ENCODE measurements at regions not wholly inside any gene's neighbourhood (a gene's known extent, or its start where the extent isn't known, plus 50 kb on each side); places are given as distances from the start of the nearest gene placed in this dataset.

DNA sequence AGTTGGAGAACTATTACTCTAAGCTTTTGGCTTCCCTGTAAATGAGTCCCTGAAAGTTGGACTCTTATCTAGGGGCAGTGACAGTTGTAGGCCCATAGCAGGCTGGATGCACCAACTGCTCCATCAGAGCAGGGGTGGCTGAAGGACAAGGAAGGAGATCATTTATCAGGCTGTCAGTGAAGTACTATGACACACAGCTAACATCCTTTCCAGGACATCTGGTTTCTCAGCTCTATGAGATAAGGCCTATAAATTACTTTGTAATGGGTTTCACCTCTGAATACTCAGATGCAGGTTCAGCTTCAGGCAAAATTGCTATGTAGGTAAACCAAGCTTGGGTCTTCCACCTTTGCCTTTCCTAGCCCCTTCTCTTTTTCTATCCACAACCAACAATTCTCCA is 468.5 kb downstream of the KIF16B start:
- H3K4me1 ChIP-seq (ENCODE audit: insufficient read depth, low read length, poor library complexity, severe bottlenecking), result peaks cover 28% of the 10 kb centered on the region
- H2AFZ ChIP-seq (ENCODE audit: low read length), result no peak overlapping the region
- no peaks in the 10 kb centered on the region for H3K36me3 ChIP-seq (ENCODE audit: insufficient read depth, low read length)
- CTCF ChIA-PET (ENCODE audit: unreplicated experiment), result interaction anchor here (1.0 kb wide), 1 partner anchor 54 kb away, joined by 4 read pairs; no protein-coding TSS in a partner anchor
- POLR2A ChIA-PET, result interaction anchor here (0.8 to 2.3 kb wide), 12 partner anchors 9 to 353 kb away, joined by 3 to 9 read pairs (median 4); no protein-coding TSS in a partner anchor
- H3K79me2 ChIP-seq (ENCODE audit: insufficient read depth, low read depth, low read length), result no peaks in the 10 kb centered on the region
- H3K9me3 ChIP-seq (ENCODE audit: low read length), result peaks cover 6% of the 10 kb centered on the region; the same call in 1 of the 2 replicates
- TF ChIP-seq, protein P1, sequence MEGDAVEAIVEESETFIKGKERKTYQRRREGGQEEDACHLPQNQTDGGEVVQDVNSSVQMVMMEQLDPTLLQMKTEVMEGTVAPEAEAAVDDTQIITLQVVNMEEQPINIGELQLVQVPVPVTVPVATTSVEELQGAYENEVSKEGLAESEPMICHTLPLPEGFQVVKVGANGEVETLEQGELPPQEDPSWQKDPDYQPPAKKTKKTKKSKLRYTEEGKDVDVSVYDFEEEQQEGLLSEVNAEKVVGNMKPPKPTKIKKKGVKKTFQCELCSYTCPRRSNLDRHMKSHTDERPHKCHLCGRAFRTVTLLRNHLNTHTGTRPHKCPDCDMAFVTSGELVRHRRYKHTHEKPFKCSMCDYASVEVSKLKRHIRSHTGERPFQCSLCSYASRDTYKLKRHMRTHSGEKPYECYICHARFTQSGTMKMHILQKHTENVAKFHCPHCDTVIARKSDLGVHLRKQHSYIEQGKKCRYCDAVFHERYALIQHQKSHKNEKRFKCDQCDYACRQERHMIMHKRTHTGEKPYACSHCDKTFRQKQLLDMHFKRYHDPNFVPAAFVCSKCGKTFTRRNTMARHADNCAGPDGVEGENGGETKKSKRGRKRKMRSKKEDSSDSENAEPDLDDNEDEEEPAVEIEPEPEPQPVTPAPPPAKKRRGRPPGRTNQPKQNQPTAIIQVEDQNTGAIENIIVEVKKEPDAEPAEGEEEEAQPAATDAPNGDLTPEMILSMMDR (conservative IDR thresholded peaks at IDR 0.05; ENCODE audit: low read length), result no peak
- TF ChIP-seq EZH2phosphoT487 (IDR thresholded peaks at IDR 0.05; ENCODE audit: borderline replicate concordance, low read depth, low read length), result no peak
- intact Hi-C loops (cut with micrococcal nuclease; ENCODE audit: unreplicated experiment), result loop anchor here (5.0 kb wide), 1 partner anchor 122 kb away; no protein-coding TSS in a partner anchor
- no peak overlapping the region for H3K27ac ChIP-seq (ENCODE audit: low read depth, low read length, poor library complexity, severe bottlenecking)
- DNase-seq (ENCODE audit: low spot score), result peak; percentile 37
- no peaks in the 10 kb centered on the region for H4K20me1 ChIP-seq (ENCODE audit: insufficient read depth, low read length)
- H3K4me2 ChIP-seq (ENCODE audit: low read length), result no peak overlapping the region
- H3K9me2 ChIP-seq (ENCODE audit: insufficient read depth, low read length), result no peaks in the 10 kb centered on the region
- H3K4me3 ChIP-seq (ENCODE audit: low read depth, low read length, poor library complexity, severe bottlenecking), result no peak overlapping the region
- no TSS peak for BruUV-seq (replicated peaks)

Data from OCI-LY7 (cell line).